ENCODE measurements at regions not wholly inside any gene's neighbourhood (a gene's known extent, or its start where the extent isn't known, plus 50 kb on each side); places are given as distances from the start of the nearest gene placed in this dataset.

GRCh38 chr2:143950704-143951103, 569.2 kb downstream of the ZEB2 start:
- TF ChIP-seq CTCF (IDR thresholded peaks at IDR 0.05) = no peak
- no peak for TF ChIP-seq POLR2AphosphoS5 (IDR thresholded peaks at IDR 0.05)
- no peak for TF ChIP-seq POLR2A (IDR thresholded peaks at IDR 0.05)
- no peak for TF ChIP-seq EP300 (IDR thresholded peaks at IDR 0.05)
